ENCODE measurements at regions not wholly inside any gene's neighbourhood (a gene's known extent, or its start where the extent isn't known, plus 50 kb on each side); places are given as distances from the start of the nearest gene placed in this dataset.

- no peak for TF ChIP-seq POLR2AphosphoS5 (IDR thresholded peaks at IDR 0.05; ENCODE audit: low read depth)
- TF ChIP-seq CTCF (IDR thresholded peaks at IDR 0.05; ENCODE audit: insufficient read depth, low read length), result no peak
- no peak for TF ChIP-seq REST (IDR thresholded peaks at IDR 0.05; ENCODE audit: insufficient replicate concordance, low read depth)
- no peak for TF ChIP-seq GABPA (IDR thresholded peaks at IDR 0.05; ENCODE audit: low read depth)
- peak; percentile 33; the same call in 1 of the 2 replicates for TF ChIP-seq SPI1 (IDR thresholded peaks at IDR 0.05; ENCODE audit: borderline replicate concordance, low read depth)
These were observed 106.4 kb downstream of the ARF6 start for GRCh38 chr14:49999146-49999761.
